ENCODE measurements at regions not wholly inside any gene's neighbourhood (a gene's known extent, or its start where the extent isn't known, plus 50 kb on each side); places are given as distances from the start of the nearest gene placed in this dataset.

GRCh38 chr12:65653946-65654629 lies 170.2 kb upstream of the HMGA2 start:
- DNase-seq (ENCODE audit: low read depth) = no peak

GRCh38 chr12:65655074-65655493 lies 169.2 kb upstream of the HMGA2 start:
- peak; percentile 70 for DNase-seq (ENCODE audit: low read depth)

- DNase-seq (ENCODE audit: low read depth) = no peak
Observed at GRCh38 chr12:65656156-65656882, 168.0 kb upstream of the HMGA2 start.

GRCh38 chr12:65656891-65657351 lies 167.4 kb upstream of the HMGA2 start:
- peak; percentile 99 for DNase-seq (ENCODE audit: low read depth)

- DNase-seq (ENCODE audit: low read depth) = peak; percentile 91
Observed at GRCh38 chr12:65657635-65658034, 166.6 kb upstream of the HMGA2 start.

- DNase-seq (ENCODE audit: low read depth) = no peak
Observed at GRCh38 chr12:65658360-65658759, 165.9 kb upstream of the HMGA2 start.

- DNase-seq (ENCODE audit: low read depth) = no peak
Observed at GRCh38 chr12:65659681-65660080, 164.6 kb upstream of the HMGA2 start.

- no peak for DNase-seq (ENCODE audit: low read depth)
Observed at GRCh38 chr12:65660096-65660495, 164.2 kb upstream of the HMGA2 start.

- DNase-seq (ENCODE audit: low read depth) = no peak
Observed at GRCh38 chr12:65660836-65661235, 163.4 kb upstream of the HMGA2 start.

- DNase-seq (ENCODE audit: low read depth) = no peak
Observed at GRCh38 chr12:65662590-65662989, 161.7 kb upstream of the HMGA2 start.

- DNase-seq (ENCODE audit: low read depth) = no peak
Observed at GRCh38 chr12:65663097-65663496, 161.2 kb upstream of the HMGA2 start.

GRCh38 chr12:65663648-65664047 lies 160.6 kb upstream of the HMGA2 start:
- peak; percentile 68 for DNase-seq (ENCODE audit: low read depth)

- DNase-seq (ENCODE audit: low read depth) = no peak
Observed at GRCh38 chr12:65664715-65665250, 159.5 kb upstream of the HMGA2 start.

GRCh38 chr12:65665817-65666216 lies 158.5 kb upstream of the HMGA2 start:
- no peak for DNase-seq (ENCODE audit: low read depth)

GRCh38 chr12:65666876-65667275 lies 157.4 kb upstream of the HMGA2 start:
- peak; percentile 68 for DNase-seq (ENCODE audit: low read depth)

- no peak for DNase-seq (ENCODE audit: low read depth)
Observed at GRCh38 chr12:65667932-65668331, 156.4 kb upstream of the HMGA2 start.

GRCh38 chr12:65668981-65669695 lies 155.1 kb upstream of the HMGA2 start:
- DNase-seq (ENCODE audit: low read depth) = no peak

GRCh38 chr12:65670775-65671174 lies 153.5 kb upstream of the HMGA2 start:
- peak; percentile 88 for DNase-seq (ENCODE audit: low read depth)

GRCh38 chr12:65672441-65672840 lies 151.8 kb upstream of the HMGA2 start:
- no peak for DNase-seq (ENCODE audit: low read depth)

- DNase-seq (ENCODE audit: low read depth) = no peak
Observed at GRCh38 chr12:65673156-65673690, 151.1 kb upstream of the HMGA2 start.

GRCh38 chr12:65673732-65674131 lies 150.6 kb upstream of the HMGA2 start:
- DNase-seq (ENCODE audit: low read depth) = peak; percentile 44

GRCh38 chr12:65675141-65675621 lies 149.1 kb upstream of the HMGA2 start:
- no peak for DNase-seq (ENCODE audit: low read depth)

All from M059J (cell line).